Left ventricle myocardium superior (tissue), 1 donor: ENCODE measurements at regions not wholly inside any gene's neighbourhood (a gene's known extent, or its start where the extent isn't known, plus 50 kb on each side); places are given as distances from the start of the nearest gene placed in this dataset.
A peak's percentile ranks its signal among the peaks of the same experiment; 100 is the strongest.
"Not testable (repeated sequence)": the region's sequence is repeated elsewhere in the genome, so short reads cannot be mapped to it uniquely, and the experiment has no call there.

Experiments
- ATAC-seq: fragments of 200-7000 bp; cut with Tn5 transposase; one replicate; pipeline ENCODE4 v1.9.1; 2020; ENCODE audit warnings: mild to moderate bottlenecking, moderate library complexity
- DNase-seq: peaks from one replicate; pipeline ENCODE4 v3.0.0-alpha.2; 2020
- intact Hi-C: fragments of 100-400 bp; cut with micrococcal nuclease; formaldehyde crosslinking; loops from one replicate; pipeline ENCODE4 v1.11.0; 2022
- donor health status: DM: no; HTN: yes; CAD: no; lungs with severe emphysema.

- ATAC-seq, DNase-seq, intact Hi-C loops: not testable (repeated sequence)
These were observed 144.9 kb upstream of the POMZP3 start for GRCh38 chr7:76771980-76772379.

DNA sequence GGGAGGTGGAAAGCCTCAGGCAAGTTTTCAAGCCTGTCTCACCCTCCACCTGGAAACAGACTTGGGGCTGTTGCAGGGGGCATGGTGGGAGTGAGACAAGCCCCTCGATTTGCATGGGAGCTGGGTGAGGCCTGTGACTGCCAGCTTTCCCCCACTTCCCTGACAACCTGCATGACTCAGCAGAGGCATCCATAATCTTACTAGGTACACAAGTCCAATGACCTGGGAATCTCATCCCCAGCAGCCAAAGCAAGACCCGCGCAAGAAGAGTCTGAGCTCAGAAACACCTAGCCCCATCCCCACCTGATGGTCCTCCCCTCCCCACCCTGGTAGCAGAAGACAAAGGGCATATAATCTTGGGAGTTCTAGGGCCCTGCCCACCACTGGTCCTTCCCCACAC, 136.9 kb upstream of the POMZP3 start:
- DNase-seq, ATAC-seq, intact Hi-C loops: not testable (repeated sequence)

- intact Hi-C loops, ATAC-seq, DNase-seq: not testable (repeated sequence)
These were observed 133.6 kb upstream of the POMZP3 start for GRCh38 chr7:76760546-76761220.

GRCh38 chr7:76739538-76739937, 112.5 kb upstream of the POMZP3 start:
- ATAC-seq, intact Hi-C loops, DNase-seq: not testable (repeated sequence)

DNA sequence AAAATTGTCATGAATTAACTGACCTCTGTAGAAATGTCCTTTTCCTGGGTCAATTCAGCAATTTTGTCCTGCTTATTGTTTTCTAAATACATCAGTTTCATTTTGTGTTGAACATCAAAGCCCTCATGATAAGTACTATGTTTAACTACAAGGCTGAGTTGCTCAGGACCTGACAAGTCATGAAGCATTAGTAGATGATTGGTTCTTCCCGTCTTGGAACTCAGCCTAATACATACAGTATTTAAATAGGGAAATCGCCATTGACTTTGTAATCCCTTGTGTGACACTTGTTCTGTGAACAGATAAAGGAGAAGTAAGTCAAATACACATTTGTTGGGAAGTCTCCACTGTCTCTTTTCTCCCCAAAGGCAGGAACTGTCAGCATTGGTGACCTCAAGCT, 109.6 kb upstream of the POMZP3 start:
- DNase-seq, intact Hi-C loops, ATAC-seq: not testable (repeated sequence)

DNA sequence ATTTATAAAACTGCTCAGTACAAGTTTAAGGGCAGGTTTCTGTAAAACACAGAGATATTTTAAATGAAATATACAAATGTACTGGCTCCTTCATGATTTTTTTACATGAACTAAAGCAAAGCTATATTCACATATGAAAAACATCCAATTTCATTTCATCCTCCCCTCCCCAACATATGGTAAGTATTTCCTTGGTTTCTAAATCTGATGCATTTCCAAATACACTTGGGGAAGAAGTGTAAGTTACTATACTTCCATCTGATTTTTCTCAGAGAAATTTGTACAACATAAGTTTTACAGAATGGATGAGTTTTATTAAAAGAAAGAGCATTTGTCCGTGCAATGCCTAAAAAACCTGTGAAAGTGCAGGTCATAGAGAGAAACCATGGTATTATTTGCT, 109.0 kb upstream of the POMZP3 start:
- ATAC-seq, intact Hi-C loops, DNase-seq: not testable (repeated sequence)

DNA sequence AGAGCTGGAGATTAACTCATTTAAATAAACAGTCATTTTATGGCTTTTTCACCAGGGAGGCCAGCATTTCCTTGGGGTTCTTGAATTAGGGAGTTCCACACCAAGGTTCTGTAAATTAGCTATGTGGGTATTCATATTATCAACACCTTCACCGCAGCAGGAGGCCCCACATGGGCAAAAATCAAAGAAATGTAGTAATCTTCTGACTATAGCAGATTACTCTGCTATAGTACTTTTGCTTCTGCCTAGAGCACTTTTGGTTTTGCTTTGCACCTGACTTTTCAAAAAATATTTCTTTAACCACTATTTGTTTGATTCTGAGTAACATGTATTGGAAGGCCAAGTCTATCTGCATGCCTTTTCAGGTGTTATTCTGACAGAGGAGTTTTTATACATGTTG, 108.6 kb upstream of the POMZP3 start:
- DNase-seq, ATAC-seq, intact Hi-C loops: not testable (repeated sequence)

- intact Hi-C loops, ATAC-seq: not testable (repeated sequence)
- DNase-seq: peak; percentile 13
These were observed 101.5 kb upstream of the POMZP3 start for GRCh38 chr7:76728571-76728974.

GRCh38 chr7:76723928-76724327, 96.8 kb upstream of the POMZP3 start:
- intact Hi-C loops, DNase-seq, ATAC-seq: not testable (repeated sequence)

GRCh38 chr7:76716551-76716950, 89.5 kb upstream of the POMZP3 start:
- DNase-seq, intact Hi-C loops, ATAC-seq: not testable (repeated sequence)

DNA sequence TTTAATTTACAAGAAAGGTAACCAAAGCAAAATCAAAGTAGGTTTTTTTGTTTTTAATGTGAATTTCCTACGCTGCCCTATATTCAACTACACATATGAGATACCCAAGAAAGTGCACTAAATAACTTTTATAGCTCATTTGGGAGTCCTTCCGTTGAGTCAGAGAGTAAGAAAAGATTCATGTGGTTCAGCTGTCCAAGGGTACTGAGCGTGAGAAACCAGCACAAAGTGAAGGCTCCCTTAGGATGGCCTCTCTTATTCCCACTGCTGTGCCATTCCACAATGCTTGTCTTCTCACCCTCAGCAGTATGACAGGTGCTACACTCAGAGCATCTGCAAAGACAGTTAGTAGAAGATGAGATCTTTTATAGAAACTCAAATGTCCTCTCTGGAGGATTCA, 85.8 kb upstream of the POMZP3 start:
- intact Hi-C loops, ATAC-seq, DNase-seq: not testable (repeated sequence)

GRCh38 chr7:76711648-76712047, 84.6 kb upstream of the POMZP3 start:
- ATAC-seq, DNase-seq: not testable (repeated sequence)

DNA sequence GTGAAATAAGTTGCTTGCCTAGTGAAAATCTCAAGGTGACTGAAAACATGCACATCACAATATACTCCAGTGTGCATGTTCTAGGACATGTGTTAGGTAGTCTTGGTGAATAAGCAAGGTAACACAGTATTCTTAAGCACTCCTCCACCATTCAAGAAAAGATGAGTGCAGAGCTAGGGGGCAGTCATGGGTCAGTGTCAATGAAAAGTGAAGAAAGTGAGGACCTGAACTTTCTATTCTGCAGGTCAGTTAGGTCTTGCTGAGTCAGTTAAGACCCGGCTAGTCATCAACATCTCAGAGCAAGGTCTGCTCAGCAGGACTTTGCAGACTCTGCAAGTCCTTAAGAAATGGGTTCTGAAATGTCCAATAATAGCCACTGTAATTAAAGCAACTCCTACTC, 82.6 kb upstream of the POMZP3 start:
- intact Hi-C loops, ATAC-seq, DNase-seq: not testable (repeated sequence)

More at GRCh38 chr7:76711648-76712047, 84.6 kb upstream of the POMZP3 start:
- intact Hi-C loops: not testable (repeated sequence)

- intact Hi-C loops, DNase-seq, ATAC-seq: not testable (repeated sequence)
These were observed 81.4 kb upstream of the POMZP3 start for GRCh38 chr7:76708446-76708845.

DNA sequence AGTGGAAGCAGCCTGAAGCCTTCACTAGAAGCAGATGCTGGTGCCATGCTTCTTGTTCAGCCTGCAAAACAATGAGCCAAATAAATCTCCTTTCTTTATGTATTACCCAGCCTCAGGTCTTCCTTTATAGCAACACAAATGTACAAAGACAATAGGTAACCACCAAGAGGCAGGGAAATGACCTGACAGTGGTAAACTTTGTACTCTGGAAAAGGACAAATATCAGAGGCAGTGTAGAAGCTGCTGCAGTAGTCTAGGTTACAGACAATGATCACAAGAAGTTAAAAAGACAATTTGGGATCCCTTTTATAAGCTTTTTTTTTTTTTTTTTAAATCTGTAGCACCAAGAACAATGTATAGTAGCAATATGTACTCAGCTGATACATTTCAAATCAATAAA, 76.7 kb upstream of the POMZP3 start:
- DNase-seq, intact Hi-C loops, ATAC-seq: not testable (repeated sequence)

GRCh38 chr7:76686277-76686676, 59.2 kb upstream of the POMZP3 start:
- intact Hi-C loops, ATAC-seq, DNase-seq: not testable (repeated sequence)

DNA sequence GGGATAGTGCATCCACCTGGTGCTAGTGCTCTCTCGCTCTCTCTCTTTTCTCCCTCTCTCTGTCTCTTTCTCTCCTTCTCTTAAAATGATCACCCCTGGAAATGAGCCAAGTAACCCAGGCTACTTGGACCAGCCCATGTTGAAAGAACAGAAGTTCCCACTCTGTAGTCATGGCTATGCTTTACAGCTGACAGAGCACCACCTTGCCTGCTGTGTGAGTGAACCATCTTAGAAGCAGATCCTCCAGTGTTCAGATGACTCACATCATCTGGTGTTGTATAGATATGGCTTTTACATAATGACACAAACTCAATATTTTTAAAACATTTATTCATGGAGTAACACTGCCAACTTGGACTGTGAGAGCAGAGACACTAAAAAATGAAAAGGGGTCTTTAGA, 57.7 kb upstream of the POMZP3 start:
- DNase-seq, ATAC-seq, intact Hi-C loops: not testable (repeated sequence)

GRCh38 chr7:76683631-76684030, 56.6 kb upstream of the POMZP3 start:
- intact Hi-C loops, ATAC-seq, DNase-seq: not testable (repeated sequence)

DNA sequence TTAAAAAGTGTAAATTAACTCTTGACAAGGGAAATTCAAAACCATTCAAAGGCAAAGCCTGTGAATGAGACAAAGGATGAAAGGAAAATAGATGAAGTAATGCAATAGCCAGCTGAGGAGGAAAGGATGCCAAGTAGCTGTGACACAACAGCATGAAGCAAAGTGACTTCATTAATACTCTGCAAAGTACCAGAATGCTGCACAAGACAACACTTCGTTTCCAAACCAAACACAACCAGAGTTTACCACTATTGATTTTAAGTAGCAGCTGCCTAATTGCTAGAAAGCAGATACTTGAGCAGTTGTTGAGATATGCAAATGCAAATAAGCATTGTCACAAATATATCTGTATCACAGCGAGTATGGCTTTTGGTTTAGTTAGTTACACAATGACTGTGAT, 54.7 kb upstream of the POMZP3 start:
- ATAC-seq, DNase-seq, intact Hi-C loops: not testable (repeated sequence)

GRCh38 chr7:76679174-76679573, 52.1 kb upstream of the POMZP3 start:
- intact Hi-C loops, ATAC-seq, DNase-seq: not testable (repeated sequence)

DNA sequence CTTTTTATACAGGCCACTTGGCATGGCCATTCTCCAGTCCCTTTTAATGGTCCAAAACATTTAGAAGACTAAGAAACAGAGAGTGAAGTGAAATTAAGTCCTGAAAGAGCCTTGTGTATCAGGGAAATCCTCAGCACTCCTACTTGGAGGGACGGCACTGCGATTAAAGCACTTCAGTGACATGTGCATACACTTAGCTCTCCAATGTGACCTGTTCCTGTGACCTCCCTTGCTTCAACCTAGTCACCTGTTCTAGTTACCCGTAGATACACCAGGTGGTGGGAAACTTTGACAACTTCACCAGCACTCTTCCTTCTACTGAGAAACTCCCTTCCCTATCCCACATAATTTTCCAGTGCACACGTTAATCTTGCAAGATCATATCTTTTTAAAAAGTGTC, 51.4 kb upstream of the POMZP3 start:
- DNase-seq, ATAC-seq, intact Hi-C loops: not testable (repeated sequence)
